ENCODE measurements at regions not wholly inside any gene's neighbourhood (a gene's known extent, or its start where the extent isn't known, plus 50 kb on each side); places are given as distances from the start of the nearest gene placed in this dataset.

- Histone ChIP-seq H4K20me1 (ENCODE audit: control insufficient read depth, extremely low read depth, insufficient read depth, low read length) (no peaks in the 10 kb centered on the region), H2AFZ (ENCODE audit: control insufficient read depth, low read length) (no peak overlapping the region), H3K27ac (ENCODE audit: control insufficient read depth, insufficient read depth, low read length) (no peak overlapping the region), H3K36me3 (ENCODE audit: control insufficient read depth in 2 of 2, extremely low read depth in 1 of 2, insufficient read depth in 2 of 2, low read length in 2 of 2) (no peaks in the 10 kb centered on the region), H3K4me3 (ENCODE audit: control insufficient read depth in 2 of 3, extremely low read depth in 1 of 3, insufficient read depth in 2 of 3, low read depth in 1 of 3, low read length in 3 of 3) (no peak overlapping the region), H3K9me3 (ENCODE audit: control insufficient read depth, low read depth, low read length) (no peaks in the 10 kb centered on the region), H3K9me1 (ENCODE audit: control insufficient read depth, extremely low read depth, insufficient read depth, low read length) (no peaks in the 10 kb centered on the region), H3K27me3 (ENCODE audit: control insufficient read depth, extremely low read depth, insufficient read depth, low read length) (no peaks in the 10 kb centered on the region), H3K79me2 (ENCODE audit: control insufficient read depth, insufficient read depth, low read length) (no peaks in the 10 kb centered on the region), H3K4me1 (ENCODE audit: control insufficient read depth, extremely low read depth, insufficient read depth, low read length) (peaks cover 24% of the 10 kb centered on the region), H3K9ac (ENCODE audit: control insufficient read depth, extremely low read depth, insufficient read depth, low read length) (no peak overlapping the region), H3K4me2 (ENCODE audit: control insufficient read depth, extremely low read depth, insufficient read depth, low read depth, low read length) (no peak overlapping the region)
- no peak for TF ChIP-seq CTCF (optimal IDR thresholded peaks at IDR 0.05 in 1 of 3, IDR thresholded peaks at IDR 0.05 in 1 of 3, conservative IDR thresholded peaks at IDR 0.05 in 1 of 3; ENCODE audit: extremely low read depth in 1 of 3, insufficient read depth in 2 of 3, low read length in 3 of 3)
- TF ChIP-seq EZH2 (IDR thresholded peaks at IDR 0.05; ENCODE audit: low read length) = no peak
- no peak for DNase-seq (ENCODE audit: low read depth, low spot score)
- no peak for FAIRE-seq
- dilution Hi-C loops (cut with MboI; ENCODE audit: extremely low pct_ligation_motif_present, low sequenced_read_pairs) = no loop called here
These were observed 1462.9 kb downstream of the SUCLG1 start for GRCh38 chr2:82996217-82996616.

DNA sequence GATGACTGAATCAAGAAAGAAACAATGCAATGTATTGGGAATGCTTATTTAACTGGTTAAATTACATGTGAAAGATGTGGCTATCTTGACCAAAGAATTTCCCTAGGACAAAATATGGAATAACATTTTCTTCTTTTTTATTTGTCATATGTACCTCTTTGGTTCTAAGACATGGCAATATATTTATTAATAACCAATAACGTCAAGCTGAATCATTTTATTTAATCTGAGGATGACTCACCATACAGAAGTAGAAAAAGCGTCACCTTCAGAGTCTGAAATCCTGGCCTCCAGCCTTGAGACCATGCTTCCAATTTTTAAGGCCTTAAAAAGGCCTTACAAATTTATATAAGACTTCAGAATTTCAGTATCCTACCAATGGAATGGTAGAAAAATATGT, 1464.9 kb downstream of the SUCLG1 start:
- peaks cover 24% of the 10 kb centered on the region for H3K4me1 ChIP-seq (ENCODE audit: control insufficient read depth, extremely low read depth, insufficient read depth, low read length)
- peak overlapping the region; percentile 56 for H3K4me2 ChIP-seq (ENCODE audit: control insufficient read depth, extremely low read depth, insufficient read depth, low read depth, low read length)
- no peaks in the 10 kb centered on the region for H3K9me1 ChIP-seq (ENCODE audit: control insufficient read depth, extremely low read depth, insufficient read depth, low read length)
- no peaks in the 10 kb centered on the region for H3K79me2 ChIP-seq (ENCODE audit: control insufficient read depth, insufficient read depth, low read length)
- FAIRE-seq (no peak), DNase-seq (ENCODE audit: low read depth, low spot score) (peak; percentile 50)
- TF ChIP-seq EZH2 (IDR thresholded peaks at IDR 0.05; ENCODE audit: low read length) (no peak), CTCF (optimal IDR thresholded peaks at IDR 0.05 in 1 of 3, IDR thresholded peaks at IDR 0.05 in 1 of 3, conservative IDR thresholded peaks at IDR 0.05 in 1 of 3; ENCODE audit: extremely low read depth in 1 of 3, insufficient read depth in 2 of 3, low read length in 3 of 3) (no peak)
- no peaks in the 10 kb centered on the region for H4K20me1 ChIP-seq (ENCODE audit: control insufficient read depth, extremely low read depth, insufficient read depth, low read length)
- H3K36me3 ChIP-seq (ENCODE audit: control insufficient read depth in 2 of 2, extremely low read depth in 1 of 2, insufficient read depth in 2 of 2, low read length in 2 of 2) = no peaks in the 10 kb centered on the region
- peak overlapping the region in 1 of 3 experiments; percentile 6 for H3K4me3 ChIP-seq (ENCODE audit: control insufficient read depth in 2 of 3, extremely low read depth in 1 of 3, insufficient read depth in 2 of 3, low read depth in 1 of 3, low read length in 3 of 3)
- H3K27me3 ChIP-seq (ENCODE audit: control insufficient read depth, extremely low read depth, insufficient read depth, low read length) = no peaks in the 10 kb centered on the region
- peak overlapping the region; percentile 14 for H2AFZ ChIP-seq (ENCODE audit: control insufficient read depth, low read length)
- dilution Hi-C loops (cut with MboI; ENCODE audit: extremely low pct_ligation_motif_present, low sequenced_read_pairs) = no loop called here
- peak overlapping the region; percentile 24 for H3K9ac ChIP-seq (ENCODE audit: control insufficient read depth, extremely low read depth, insufficient read depth, low read length)
- H3K27ac ChIP-seq (ENCODE audit: control insufficient read depth, insufficient read depth, low read length) = peak overlapping the region; percentile 77
- H3K9me3 ChIP-seq (ENCODE audit: control insufficient read depth, low read depth, low read length) = no peaks in the 10 kb centered on the region
